ENCODE measurements at regions not wholly inside any gene's neighbourhood (a gene's known extent, or its start where the extent isn't known, plus 50 kb on each side); places are given as distances from the start of the nearest gene placed in this dataset.

GRCh38 chr19:31515931-31516330 is 166.7 kb upstream of the TSHZ3 start:
- no peak overlapping the region for H3K9ac ChIP-seq (ENCODE audit: low read length)
- H3K79me2 ChIP-seq (ENCODE audit: low read length): no peaks in the 10 kb centered on the region
- no peak overlapping the region for H3K4me3 ChIP-seq (ENCODE audit: low read length)
- H3K36me3 ChIP-seq (replicated peaks; ENCODE audit: low read depth, low read length): no peaks in the 10 kb centered on the region
- H4K20me1 ChIP-seq (ENCODE audit: insufficient read depth, low read length): no peaks in the 10 kb centered on the region
- H3K27ac ChIP-seq (ENCODE audit: low read length): no peak overlapping the region
- H2AFZ ChIP-seq (ENCODE audit: low read depth, low read length): no peak overlapping the region
- no peak for TF ChIP-seq CTCF (IDR thresholded peaks at IDR 0.05; ENCODE audit: low read depth, low read length)
- no peak overlapping the region for H3K4me2 ChIP-seq (ENCODE audit: low read length)
- H3K27me3 ChIP-seq (ENCODE audit: low read depth, low read length): no peaks in the 10 kb centered on the region
- H3K4me1 ChIP-seq (ENCODE audit: low read length): no peaks in the 10 kb centered on the region
- 0 out of 2 replicates have a peak, but pooled peaks cover 4% of the 10 kb centered on the region for H3K9me3 ChIP-seq (ENCODE audit: insufficient read depth, low read length)

- H3K9me3 ChIP-seq (ENCODE audit: insufficient read depth, low read length): 0 out of 2 replicates have a peak, but pooled peaks cover 4% of the 10 kb centered on the region
- H3K79me2 ChIP-seq (ENCODE audit: low read length): no peaks in the 10 kb centered on the region
- no peaks in the 10 kb centered on the region for H3K36me3 ChIP-seq (replicated peaks; ENCODE audit: low read depth, low read length)
- no peaks in the 10 kb centered on the region for H3K4me1 ChIP-seq (ENCODE audit: low read length)
- H3K9ac ChIP-seq (ENCODE audit: low read length): no peak overlapping the region
- H2AFZ ChIP-seq (ENCODE audit: low read depth, low read length): no peak overlapping the region
- TF ChIP-seq EZH2phosphoT487 (IDR thresholded peaks at IDR 0.05; ENCODE audit: low read depth) (no peak), CTCF (IDR thresholded peaks at IDR 0.05; ENCODE audit: low read depth, low read length) (no peak)
- H3K4me3 ChIP-seq (ENCODE audit: low read length): no peak overlapping the region
- no peak overlapping the region for H3K27ac ChIP-seq (ENCODE audit: low read length)
- no peaks in the 10 kb centered on the region for H3K27me3 ChIP-seq (ENCODE audit: low read depth, low read length)
- no peaks in the 10 kb centered on the region for H4K20me1 ChIP-seq (ENCODE audit: insufficient read depth, low read length)
- no peak overlapping the region for H3K4me2 ChIP-seq (ENCODE audit: low read length)
Measured at GRCh38 chr19:31516756-31517155, 167.5 kb upstream of the TSHZ3 start.

- H4K20me1 ChIP-seq (ENCODE audit: insufficient read depth, low read length): no peaks in the 10 kb centered on the region
- H3K27me3 ChIP-seq (ENCODE audit: low read depth, low read length): no peaks in the 10 kb centered on the region
- H3K27ac ChIP-seq (ENCODE audit: low read length): no peak overlapping the region
- H3K79me2 ChIP-seq (ENCODE audit: low read length): no peaks in the 10 kb centered on the region
- H3K9me3 ChIP-seq (ENCODE audit: insufficient read depth, low read length): 0 out of 2 replicates have a peak, but pooled peaks cover 4% of the 10 kb centered on the region
- TF ChIP-seq EZH2phosphoT487 (IDR thresholded peaks at IDR 0.05; ENCODE audit: low read depth) (no peak), CTCF (IDR thresholded peaks at IDR 0.05; ENCODE audit: low read depth, low read length) (no peak)
- no peaks in the 10 kb centered on the region for H3K36me3 ChIP-seq (replicated peaks; ENCODE audit: low read depth, low read length)
- H3K9ac ChIP-seq (ENCODE audit: low read length): no peak overlapping the region
- no peaks in the 10 kb centered on the region for H3K4me1 ChIP-seq (ENCODE audit: low read length)
- no peak overlapping the region for H3K4me2 ChIP-seq (ENCODE audit: low read length)
- no peak overlapping the region for H3K4me3 ChIP-seq (ENCODE audit: low read length)
- no peak overlapping the region for H2AFZ ChIP-seq (ENCODE audit: low read depth, low read length)
Measured at GRCh38 chr19:31517224-31518180, 168.3 kb upstream of the TSHZ3 start.

GRCh38 chr19:31518216-31519020 is 169.2 kb upstream of the TSHZ3 start:
- H3K27me3 ChIP-seq (ENCODE audit: low read depth, low read length): no peaks in the 10 kb centered on the region
- no peaks in the 10 kb centered on the region for H3K79me2 ChIP-seq (ENCODE audit: low read length)
- H3K4me3 ChIP-seq (ENCODE audit: low read length): no peak overlapping the region
- no peaks in the 10 kb centered on the region for H4K20me1 ChIP-seq (ENCODE audit: insufficient read depth, low read length)
- no peak overlapping the region for H3K4me2 ChIP-seq (ENCODE audit: low read length)
- TF ChIP-seq EZH2phosphoT487 (IDR thresholded peaks at IDR 0.05; ENCODE audit: low read depth) (no peak), CTCF (IDR thresholded peaks at IDR 0.05; ENCODE audit: low read depth, low read length) (no peak)
- 0 out of 2 replicates have a peak, but pooled peaks cover 4% of the 10 kb centered on the region for H3K9me3 ChIP-seq (ENCODE audit: insufficient read depth, low read length)
- H3K36me3 ChIP-seq (replicated peaks; ENCODE audit: low read depth, low read length): no peaks in the 10 kb centered on the region
- H2AFZ ChIP-seq (ENCODE audit: low read depth, low read length): no peak overlapping the region
- no peaks in the 10 kb centered on the region for H3K4me1 ChIP-seq (ENCODE audit: low read length)
- H3K27ac ChIP-seq (ENCODE audit: low read length): no peak overlapping the region
- no peak overlapping the region for H3K9ac ChIP-seq (ENCODE audit: low read length)

Data from OCI-LY3 (cell line).